ENCODE measurements at regions not wholly inside any gene's neighbourhood (a gene's known extent, or its start where the extent isn't known, plus 50 kb on each side); places are given as distances from the start of the nearest gene placed in this dataset.

DNA sequence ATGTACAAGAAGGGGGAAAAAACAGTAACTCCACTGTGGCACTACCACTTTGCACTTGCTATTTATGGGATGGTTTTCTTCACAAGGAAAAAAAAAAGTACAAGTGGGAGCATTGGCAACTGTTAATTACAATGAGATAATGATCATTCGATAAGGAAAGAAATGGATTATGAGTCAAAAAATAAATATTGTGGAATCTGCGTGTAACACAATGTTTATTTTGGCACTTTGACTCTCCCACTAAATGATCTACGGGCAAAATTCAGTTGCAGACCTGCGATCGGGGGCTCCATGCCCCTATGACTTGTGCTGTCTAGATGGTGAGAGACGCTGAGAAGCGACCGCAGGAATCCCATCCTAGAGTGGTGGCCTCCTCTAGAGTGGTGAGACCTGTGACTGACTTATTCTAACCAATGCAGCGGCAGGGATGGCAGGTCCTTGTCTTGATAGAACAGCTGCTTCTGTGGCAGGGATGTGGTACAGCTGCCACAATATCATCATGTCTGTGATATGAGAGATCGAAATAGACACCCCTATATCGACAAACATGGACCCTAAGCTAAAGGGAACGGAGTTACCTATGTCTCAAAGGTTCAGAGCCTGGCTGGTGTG, 345.0 kb upstream of the KLF6 start:
- TF ChIP-seq, protein P1, sequence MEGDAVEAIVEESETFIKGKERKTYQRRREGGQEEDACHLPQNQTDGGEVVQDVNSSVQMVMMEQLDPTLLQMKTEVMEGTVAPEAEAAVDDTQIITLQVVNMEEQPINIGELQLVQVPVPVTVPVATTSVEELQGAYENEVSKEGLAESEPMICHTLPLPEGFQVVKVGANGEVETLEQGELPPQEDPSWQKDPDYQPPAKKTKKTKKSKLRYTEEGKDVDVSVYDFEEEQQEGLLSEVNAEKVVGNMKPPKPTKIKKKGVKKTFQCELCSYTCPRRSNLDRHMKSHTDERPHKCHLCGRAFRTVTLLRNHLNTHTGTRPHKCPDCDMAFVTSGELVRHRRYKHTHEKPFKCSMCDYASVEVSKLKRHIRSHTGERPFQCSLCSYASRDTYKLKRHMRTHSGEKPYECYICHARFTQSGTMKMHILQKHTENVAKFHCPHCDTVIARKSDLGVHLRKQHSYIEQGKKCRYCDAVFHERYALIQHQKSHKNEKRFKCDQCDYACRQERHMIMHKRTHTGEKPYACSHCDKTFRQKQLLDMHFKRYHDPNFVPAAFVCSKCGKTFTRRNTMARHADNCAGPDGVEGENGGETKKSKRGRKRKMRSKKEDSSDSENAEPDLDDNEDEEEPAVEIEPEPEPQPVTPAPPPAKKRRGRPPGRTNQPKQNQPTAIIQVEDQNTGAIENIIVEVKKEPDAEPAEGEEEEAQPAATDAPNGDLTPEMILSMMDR (IDR thresholded peaks at IDR 0.05), result no peak
- no peak for TF ChIP-seq POLR2A (IDR thresholded peaks at IDR 0.05)
